ENCODE measurements at regions not wholly inside any gene's neighbourhood (a gene's known extent, or its start where the extent isn't known, plus 50 kb on each side); places are given as distances from the start of the nearest gene placed in this dataset.

- TF ChIP-seq, protein P1, sequence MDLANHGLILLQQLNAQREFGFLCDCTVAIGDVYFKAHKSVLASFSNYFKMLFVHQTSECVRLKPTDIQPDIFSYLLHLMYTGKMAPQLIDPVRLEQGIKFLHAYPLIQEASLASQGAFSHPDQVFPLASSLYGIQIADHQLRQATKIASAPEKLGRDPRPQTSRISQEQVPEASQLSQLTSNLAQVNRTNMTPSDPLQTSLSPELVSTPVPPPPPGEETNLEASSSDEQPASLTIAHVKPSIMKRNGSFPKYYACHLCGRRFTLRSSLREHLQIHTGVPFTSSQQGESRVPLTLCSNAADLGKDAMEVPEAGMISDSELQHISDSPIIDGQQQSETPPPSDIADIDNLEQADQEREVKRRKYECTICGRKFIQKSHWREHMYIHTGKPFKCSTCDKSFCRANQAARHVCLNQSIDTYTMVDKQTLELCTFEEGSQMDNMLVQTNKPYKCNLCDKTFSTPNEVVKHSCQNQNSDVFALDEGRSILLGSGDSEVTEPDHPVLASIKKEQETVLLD (CRISPR knock-in tag; IDR thresholded peaks at IDR 0.05; ENCODE audit: low read depth), result no peak
- TF ChIP-seq SAFB2 (CRISPR knock-in tag; IDR thresholded peaks at IDR 0.05; ENCODE audit: borderline replicate concordance, low read depth), result no peak
- no peak for TF ChIP-seq TARDBP (CRISPR knock-in tag; IDR thresholded peaks at IDR 0.05)
- no peak for TF ChIP-seq ZNF557 (CRISPR knock-in tag; IDR thresholded peaks at IDR 0.05)
These were observed 214.4 kb upstream of the ZNF507 start (continued) for GRCh38 chr19:32131005-32131404.

GRCh38 chr19:32138416-32138815 is 207.0 kb upstream of the ZNF507 start:
- ChIA-PET POLR2A (no interaction called here), CTCF (ENCODE audit: low intra/inter-chr PET ratio, low total read pairs) (no interaction called here)
- no peak for FAIRE-seq

DNA sequence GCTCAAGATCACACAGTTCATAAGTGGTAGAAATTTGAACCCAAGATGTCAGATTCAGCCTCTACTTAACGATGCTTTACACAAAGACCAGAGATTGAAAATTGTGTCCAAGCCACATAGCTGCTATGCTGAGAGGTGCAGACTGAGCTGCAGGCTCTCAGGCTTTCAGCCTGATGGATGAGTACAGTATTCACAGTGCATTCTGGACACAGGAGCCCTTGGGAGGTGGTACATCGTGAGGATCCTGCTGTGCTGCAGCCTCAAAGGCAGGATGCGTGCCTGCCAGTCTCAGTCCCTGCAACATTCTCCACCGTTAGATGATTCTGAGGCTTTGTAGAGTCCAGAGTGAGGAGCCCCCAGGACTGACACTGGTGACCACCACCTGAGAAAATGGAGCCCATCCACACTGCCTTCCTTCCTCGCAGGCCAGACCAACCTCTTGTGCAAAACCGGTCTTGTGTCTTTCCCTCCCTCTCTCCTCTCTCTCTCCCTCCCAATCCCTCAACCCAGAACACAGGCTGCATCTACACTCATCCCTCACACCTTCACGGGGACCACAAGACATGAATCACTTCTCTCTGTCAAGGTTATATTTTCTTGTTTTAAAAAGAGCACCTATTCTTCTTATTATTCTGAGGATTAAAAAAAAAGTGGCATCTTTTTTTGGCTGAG is 203.4 kb upstream of the ZNF507 start:
- intact Hi-C loops (cut with micrococcal nuclease; ENCODE audit: unreplicated experiment), result no loop called here
- Histone ChIP-seq H3K9ac (ENCODE audit: insufficient read depth, low read depth, low read length) (no peak overlapping the region), H3K4me3 (replicated peaks in 1 of 3; ENCODE audit: insufficient read depth in 1 of 3, low read depth in 2 of 3, low read length in 3 of 3) (no peak overlapping the region), H3K27ac (ENCODE audit: extremely low read length, insufficient read depth, low read length) (no peak overlapping the region), H4K20me1 (ENCODE audit: insufficient read depth, low read length) (no peaks in the 10 kb centered on the region), H3K27me3 (ENCODE audit: control insufficient read depth in 1 of 2, insufficient read depth in 2 of 2, low read length in 2 of 2) (no peaks in the 10 kb centered on the region; a peak in 1 of 5 replicates), H3K79me2 (ENCODE audit: insufficient read depth, low read length) (no peaks in the 10 kb centered on the region), H3K4me1 (ENCODE audit: insufficient read depth, low read length) (no peaks in the 10 kb centered on the region), H3K9me3 (ENCODE audit: low read length) (peaks cover 17% of the 10 kb centered on the region), H3K36me3 (replicated peaks in 1 of 2; ENCODE audit: control insufficient read depth in 1 of 2, insufficient read depth in 2 of 2, low read length in 2 of 2) (no peaks in the 10 kb centered on the region), H3K4me2 (ENCODE audit: low read depth, low read length) (no peak overlapping the region), H2AFZ (ENCODE audit: low read length) (no peak overlapping the region)
- CTCF ChIA-PET (ENCODE audit: low intra/inter-chr PET ratio, low total read pairs), result no interaction called here
- in situ Hi-C loops (cut with HindIII; ENCODE audit: extremely low pct_ligation_motif_present, low pct_unique_long_range_greater_than_20kb), result no loop called here
- BruUV-seq (replicated peaks), result no TSS peak
- WGBS (ENCODE audit: low lambda C conversion rate), result 0% methylated on average over 4 of the region's 7 CpGs
- POLR2A ChIA-PET, result no interaction called here
- DNase-seq (ENCODE audit: low spot score), result no peak
- no peak for ATAC-seq
- no peak for FAIRE-seq
- TF ChIP-seq TBX3 (IDR thresholded peaks at IDR 0.05; ENCODE audit: borderline replicate concordance) (no peak), TCF7 (IDR thresholded peaks at IDR 0.05; ENCODE audit: low read depth) (no peak), ZNF556 (CRISPR knock-in tag; IDR thresholded peaks at IDR 0.05; ENCODE audit: borderline replicate concordance) (no peak), E2F2 (CRISPR knock-in tag; IDR thresholded peaks at IDR 0.05; ENCODE audit: borderline replicate concordance) (no peak), ZNF512B (CRISPR knock-in tag; IDR thresholded peaks at IDR 0.05; ENCODE audit: borderline replicate concordance) (no peak), NFKBIZ (CRISPR knock-in tag; IDR thresholded peaks at IDR 0.05) (no peak), ZNF17 (CRISPR knock-in tag; IDR thresholded peaks at IDR 0.05) (no peak)

More at GRCh38 chr19:32138416-32138815, 207.0 kb upstream of the ZNF507 start:
- no peak for ATAC-seq
- no TSS peak for BruUV-seq (replicated peaks)
- H3K79me2 ChIP-seq (ENCODE audit: insufficient read depth, low read length), result no peaks in the 10 kb centered on the region
- intact Hi-C loops (cut with micrococcal nuclease; ENCODE audit: unreplicated experiment), result no loop called here
- H4K20me1 ChIP-seq (ENCODE audit: insufficient read depth, low read length), result no peaks in the 10 kb centered on the region
- H3K9ac ChIP-seq (ENCODE audit: insufficient read depth, low read depth, low read length), result no peak overlapping the region
- in situ Hi-C loops (cut with HindIII; ENCODE audit: extremely low pct_ligation_motif_present, low pct_unique_long_range_greater_than_20kb), result no loop called here
- DNase-seq (ENCODE audit: low spot score), result no peak
- H3K4me1 ChIP-seq (ENCODE audit: insufficient read depth, low read length), result no peaks in the 10 kb centered on the region
- H3K4me2 ChIP-seq (ENCODE audit: low read depth, low read length), result no peak overlapping the region
- TF ChIP-seq STAG1 (CRISPR knock-in tag; IDR thresholded peaks at IDR 0.05) (peak; percentile 24), ZNF567 (CRISPR knock-in tag; IDR thresholded peaks at IDR 0.05; ENCODE audit: borderline replicate concordance) (no peak)
- no peak overlapping the region for H3K4me3 ChIP-seq (replicated peaks in 1 of 3; ENCODE audit: insufficient read depth in 1 of 3, low read depth in 2 of 3, low read length in 3 of 3)
- 10% methylated on average over 5 of the region's 5 CpGs for WGBS (ENCODE audit: low lambda C conversion rate)
- no peak overlapping the region for H2AFZ ChIP-seq (ENCODE audit: low read length)
- H3K9me3 ChIP-seq (ENCODE audit: low read length), result no peaks in the 10 kb centered on the region
- no peaks in the 10 kb centered on the region for H3K36me3 ChIP-seq (replicated peaks in 1 of 2; ENCODE audit: control insufficient read depth in 1 of 2, insufficient read depth in 2 of 2, low read length in 2 of 2)
- H3K27me3 ChIP-seq (ENCODE audit: control insufficient read depth in 1 of 2, insufficient read depth in 2 of 2, low read length in 2 of 2), result no peaks in the 10 kb centered on the region; a peak in 1 of 5 replicates
- no peak overlapping the region for H3K27ac ChIP-seq (ENCODE audit: extremely low read length, insufficient read depth, low read length)

Measured in HepG2 (cell line).